ENCODE measurements at regions not wholly inside any gene's neighbourhood (a gene's known extent, or its start where the extent isn't known, plus 50 kb on each side); places are given as distances from the start of the nearest gene placed in this dataset.
"Not testable (repeated sequence)": the region's sequence is repeated elsewhere in the genome, so short reads cannot be mapped to it uniquely, and the experiment has no call there.

- TF ChIP-seq, protein P1, sequence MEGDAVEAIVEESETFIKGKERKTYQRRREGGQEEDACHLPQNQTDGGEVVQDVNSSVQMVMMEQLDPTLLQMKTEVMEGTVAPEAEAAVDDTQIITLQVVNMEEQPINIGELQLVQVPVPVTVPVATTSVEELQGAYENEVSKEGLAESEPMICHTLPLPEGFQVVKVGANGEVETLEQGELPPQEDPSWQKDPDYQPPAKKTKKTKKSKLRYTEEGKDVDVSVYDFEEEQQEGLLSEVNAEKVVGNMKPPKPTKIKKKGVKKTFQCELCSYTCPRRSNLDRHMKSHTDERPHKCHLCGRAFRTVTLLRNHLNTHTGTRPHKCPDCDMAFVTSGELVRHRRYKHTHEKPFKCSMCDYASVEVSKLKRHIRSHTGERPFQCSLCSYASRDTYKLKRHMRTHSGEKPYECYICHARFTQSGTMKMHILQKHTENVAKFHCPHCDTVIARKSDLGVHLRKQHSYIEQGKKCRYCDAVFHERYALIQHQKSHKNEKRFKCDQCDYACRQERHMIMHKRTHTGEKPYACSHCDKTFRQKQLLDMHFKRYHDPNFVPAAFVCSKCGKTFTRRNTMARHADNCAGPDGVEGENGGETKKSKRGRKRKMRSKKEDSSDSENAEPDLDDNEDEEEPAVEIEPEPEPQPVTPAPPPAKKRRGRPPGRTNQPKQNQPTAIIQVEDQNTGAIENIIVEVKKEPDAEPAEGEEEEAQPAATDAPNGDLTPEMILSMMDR (IDR thresholded peaks at IDR 0.05), result not testable (repeated sequence)
- not testable (repeated sequence) for TF ChIP-seq POLR2A (IDR thresholded peaks at IDR 0.05)
These were observed 164.6 kb downstream of the FOXD2 start for GRCh38 chr1:47602491-47602890.

All from sigmoid colon (tissue), 3 donors.